Bronchial epithelial cell (primary cell): ENCODE measurements at regions not wholly inside any gene's neighbourhood (a gene's known extent, or its start where the extent isn't known, plus 50 kb on each side); places are given as distances from the start of the nearest gene placed in this dataset.
A peak's percentile ranks its signal among the peaks of the same experiment; 100 is the strongest.
"Not testable (repeated sequence)": the region's sequence is repeated elsewhere in the genome, so short reads cannot be mapped to it uniquely, and the experiment has no call there.

Source experiments
- DNase-seq: peaks from one replicate; pipeline ENCODE4 v3.0.0-alpha.2; 2010; ENCODE audit warnings: low read depth
- FAIRE-seq: peaks from 2 replicates; lab custom pipeline; 2011; peaks lifted over from hg19 to GRCh38; lab: Jason Lieb, UNC
- H3K27me3 ChIP-seq: 2 replicates; pipeline ENCODE4 v1.5.1; 2011; ENCODE audit warnings: low read length; ENCODE audit not compliant: control insufficient read depth, insufficient read depth
- H3K36me3 ChIP-seq: 2 replicates; pipeline ENCODE4 v1.5.1; 2011; ENCODE audit warnings: low read length; ENCODE audit not compliant: control insufficient read depth, insufficient read depth
- H3K4me3 ChIP-seq: 2 replicates; pipeline ENCODE4 v1.5.1; 2011; ENCODE audit warnings: mild to moderate bottlenecking, low read depth, low read length, control low read depth
- CTCF ChIP-seq: IDR thresholded peaks from 2 replicates; pipeline ENCODE4 v1.5.1; 2011; ENCODE audit warnings: mild to moderate bottlenecking, moderate library complexity, low read length, control low read depth, inconsistent platforms; ENCODE audit not compliant: insufficient read depth, severe bottlenecking

GRCh38 chr12:127130506-127131124 is 1136.4 kb upstream of the TMEM132C start:
- FAIRE-seq, result no peak
- H3K36me3 ChIP-seq, result no peaks in the 10 kb centered on the region
- TF ChIP-seq CTCF, result no peak
- no peak for DNase-seq
- no peaks in the 10 kb centered on the region for H3K27me3 ChIP-seq
- no peak overlapping the region for H3K4me3 ChIP-seq

GRCh38 chr12:127133675-127134335 is 1133.2 kb upstream of the TMEM132C start:
- H3K4me3 ChIP-seq, result no peak overlapping the region
- H3K27me3 ChIP-seq, result no peaks in the 10 kb centered on the region
- FAIRE-seq (no peak), DNase-seq (peak; percentile 38)
- H3K36me3 ChIP-seq, result no peaks in the 10 kb centered on the region
- TF ChIP-seq CTCF, result no peak

GRCh38 chr12:127140864-127141484 is 1126.0 kb upstream of the TMEM132C start:
- FAIRE-seq, DNase-seq: not testable (repeated sequence)

GRCh38 chr12:127143020-127143419 is 1124.0 kb upstream of the TMEM132C start:
- no peaks in the 10 kb centered on the region for H3K27me3 ChIP-seq
- no peaks in the 10 kb centered on the region for H3K36me3 ChIP-seq
- DNase-seq (no peak), FAIRE-seq (no peak)
- no peak overlapping the region for H3K4me3 ChIP-seq
- no peak for TF ChIP-seq CTCF

More at GRCh38 chr12:127140864-127141484, 1126.0 kb upstream of the TMEM132C start:
- not testable (repeated sequence) for H3K4me3 ChIP-seq, H3K27me3 ChIP-seq, H3K36me3 ChIP-seq

GRCh38 chr12:127144770-127145169 is 1122.2 kb upstream of the TMEM132C start:
- FAIRE-seq (no peak), DNase-seq (no peak)
- H3K4me3 ChIP-seq, result no peak overlapping the region
- H3K36me3 ChIP-seq, result no peaks in the 10 kb centered on the region
- TF ChIP-seq CTCF, result no peak
- H3K27me3 ChIP-seq, result no peaks in the 10 kb centered on the region

- Histone ChIP-seq H3K27me3 (no peaks in the 10 kb centered on the region), H3K36me3 (no peaks in the 10 kb centered on the region), H3K4me3 (peak overlapping the region; percentile 48)
- FAIRE-seq, result no peak
- DNase-seq, result no peak
- TF ChIP-seq CTCF, result no peak
Measured at GRCh38 chr12:127145241-127145928, 1121.6 kb upstream of the TMEM132C start.
